Activated CD4-positive, alpha-beta memory T cell treated with anti-CD3 and anti-CD28 coated beads for 36 hours (primary cell): ENCODE measurements at regions not wholly inside any gene's neighbourhood (a gene's known extent, or its start where the extent isn't known, plus 50 kb on each side); places are given as distances from the start of the nearest gene placed in this dataset.
"Not testable (repeated sequence)": the region's sequence is repeated elsewhere in the genome, so short reads cannot be mapped to it uniquely, and the experiment has no call there.

Experiments
- CTCF ChIA-PET: fragments of 350-600 bp; sonication (Branson Sonifier 250); formaldehyde crosslinking; loops from one replicate; lab custom pipeline; 2021; ENCODE audit warnings: antibody characterized with exemption, inconsistent platforms; lab: Charles Lee
- POLR2A ChIA-PET: fragments of 350-600 bp; sonication (Branson Sonifier 250); formaldehyde crosslinking; loops from one replicate; lab custom pipeline; 2021; ENCODE audit warnings: antibody characterized with exemption; lab: Charles Lee
- DNase-seq: peaks from one replicate; pipeline ENCODE4 v3.0.0-alpha.2; 2020
- H3K27ac Mint-ChIP-seq: one replicate; pipeline ENCODE4 v1.8.0; 2021; ENCODE audit warnings: mixed read lengths
- H3K27me3 Mint-ChIP-seq: one replicate; pipeline ENCODE4 v1.8.0; 2021; ENCODE audit warnings: mixed read lengths
- H3K36me3 Mint-ChIP-seq: one replicate; pipeline ENCODE4 v1.8.0; 2021; ENCODE audit warnings: mixed read lengths
- H3K4me1 Mint-ChIP-seq: one replicate; pipeline ENCODE4 v1.8.0; 2021; ENCODE audit warnings: low read depth, mixed read lengths
- H3K4me3 Mint-ChIP-seq: one replicate; pipeline ENCODE4 v1.8.0; 2021; ENCODE audit warnings: mild to moderate bottlenecking, mixed read lengths
- H3K9me3 Mint-ChIP-seq: one replicate; pipeline ENCODE4 v1.8.0; 2021; ENCODE audit warnings: mixed read lengths
- intact Hi-C: fragments of 100-400 bp; cut with micrococcal nuclease; formaldehyde crosslinking; loops from one replicate; pipeline ENCODE4 v1.15.1; 2023

GRCh38 chr6:1228754-1229191 is 83.1 kb upstream of the FOXQ1 start:
- ChIA-PET CTCF (no interaction called here), POLR2A (no interaction called here)
- intact Hi-C loops = no loop called here
- no peaks in the 10 kb centered on the region for H3K9me3 Mint-ChIP-seq
- H3K4me3 Mint-ChIP-seq = no peak overlapping the region
- H3K4me1 Mint-ChIP-seq = no peaks in the 10 kb centered on the region
- no peak for DNase-seq
- no peak overlapping the region for H3K27ac Mint-ChIP-seq
- H3K36me3 Mint-ChIP-seq = no peaks in the 10 kb centered on the region
- H3K27me3 Mint-ChIP-seq = peaks cover 6% of the 10 kb centered on the region

GRCh38 chr6:1227935-1228753 is 83.8 kb upstream of the FOXQ1 start:
- Mint-ChIP-seq H3K27ac (no peak overlapping the region), H3K9me3 (no peaks in the 10 kb centered on the region), H3K4me1 (no peaks in the 10 kb centered on the region), H3K4me3 (no peak overlapping the region), H3K27me3 (peaks cover 6% of the 10 kb centered on the region), H3K36me3 (no peaks in the 10 kb centered on the region)
- CTCF ChIA-PET = no interaction called here
- intact Hi-C loops = no loop called here
- POLR2A ChIA-PET = no interaction called here
- DNase-seq = no peak

- CTCF ChIA-PET = no interaction called here
- Mint-ChIP-seq H3K27me3 (peaks cover 6% of the 10 kb centered on the region), H3K4me3 (no peak overlapping the region), H3K27ac (no peak overlapping the region), H3K9me3 (no peaks in the 10 kb centered on the region), H3K4me1 (no peaks in the 10 kb centered on the region), H3K36me3 (no peaks in the 10 kb centered on the region)
- intact Hi-C loops = no loop called here
- DNase-seq = no peak
- POLR2A ChIA-PET = no interaction called here
Observed at GRCh38 chr6:1227600-1227934, 84.3 kb upstream of the FOXQ1 start.

- peaks cover 9% of the 10 kb centered on the region for H3K27me3 Mint-ChIP-seq
- intact Hi-C loops = no loop called here
- ChIA-PET POLR2A (no interaction called here), CTCF (no interaction called here)
- H3K4me3 Mint-ChIP-seq = no peak overlapping the region
- H3K36me3 Mint-ChIP-seq = no peaks in the 10 kb centered on the region
- no peak for DNase-seq
- no peaks in the 10 kb centered on the region for H3K4me1 Mint-ChIP-seq
- no peak overlapping the region for H3K27ac Mint-ChIP-seq
- H3K9me3 Mint-ChIP-seq = no peaks in the 10 kb centered on the region
Observed at GRCh38 chr6:1226277-1227099, 85.4 kb upstream of the FOXQ1 start.

- Mint-ChIP-seq H3K9me3 (no peaks in the 10 kb centered on the region), H3K27me3 (peaks cover 9% of the 10 kb centered on the region), H3K4me3 (no peak overlapping the region), H3K4me1 (no peaks in the 10 kb centered on the region), H3K36me3 (no peaks in the 10 kb centered on the region), H3K27ac (no peak overlapping the region)
- CTCF ChIA-PET = no interaction called here
- no peak for DNase-seq
- intact Hi-C loops = no loop called here
- POLR2A ChIA-PET = no interaction called here
Observed at GRCh38 chr6:1224514-1224913, 87.4 kb upstream of the FOXQ1 start.

GRCh38 chr6:1222728-1223595 is 88.9 kb upstream of the FOXQ1 start:
- Mint-ChIP-seq H3K4me3 (no peak overlapping the region), H3K27me3 (peaks cover 9% of the 10 kb centered on the region), H3K36me3 (no peaks in the 10 kb centered on the region), H3K9me3 (no peaks in the 10 kb centered on the region), H3K27ac (no peak overlapping the region), H3K4me1 (no peaks in the 10 kb centered on the region)
- ChIA-PET CTCF (no interaction called here), POLR2A (no interaction called here)
- no peak for DNase-seq
- intact Hi-C loops = no loop called here

- DNase-seq = no peak
- Mint-ChIP-seq H3K4me3 (no peak overlapping the region), H3K36me3 (no peaks in the 10 kb centered on the region), H3K9me3 (no peaks in the 10 kb centered on the region), H3K27ac (no peak overlapping the region), H3K4me1 (no peaks in the 10 kb centered on the region), H3K27me3 (peaks cover 5% of the 10 kb centered on the region)
- POLR2A ChIA-PET = no interaction called here
- intact Hi-C loops = no loop called here
- CTCF ChIA-PET = no interaction called here
Observed at GRCh38 chr6:1217396-1217795, 94.5 kb upstream of the FOXQ1 start.

GRCh38 chr6:1216488-1216974 is 95.4 kb upstream of the FOXQ1 start:
- H3K27me3 Mint-ChIP-seq = peaks cover 4% of the 10 kb centered on the region
- H3K4me1 Mint-ChIP-seq = no peaks in the 10 kb centered on the region
- no peak for DNase-seq
- H3K9me3 Mint-ChIP-seq = no peaks in the 10 kb centered on the region
- intact Hi-C loops = no loop called here
- no peaks in the 10 kb centered on the region for H3K36me3 Mint-ChIP-seq
- CTCF ChIA-PET = no interaction called here
- POLR2A ChIA-PET = no interaction called here
- H3K4me3 Mint-ChIP-seq = no peak overlapping the region
- no peak overlapping the region for H3K27ac Mint-ChIP-seq

GRCh38 chr6:1215884-1216487 is 95.9 kb upstream of the FOXQ1 start:
- H3K36me3 Mint-ChIP-seq = no peaks in the 10 kb centered on the region
- ChIA-PET CTCF (no interaction called here), POLR2A (no interaction called here)
- no peak overlapping the region for H3K4me3 Mint-ChIP-seq
- H3K27me3 Mint-ChIP-seq = peaks cover 4% of the 10 kb centered on the region
- no peak overlapping the region for H3K27ac Mint-ChIP-seq
- H3K4me1 Mint-ChIP-seq = no peaks in the 10 kb centered on the region
- intact Hi-C loops = no loop called here
- no peak for DNase-seq
- H3K9me3 Mint-ChIP-seq = no peaks in the 10 kb centered on the region

- H3K4me3 Mint-ChIP-seq = no peak overlapping the region
- H3K27ac Mint-ChIP-seq = no peak overlapping the region
- ChIA-PET POLR2A (no interaction called here), CTCF (interaction anchor here (0.8 kb wide), 1 partner anchor 184 kb away, joined by 3 read pairs; no protein-coding TSS in a partner anchor)
- intact Hi-C loops = no loop called here
- no peaks in the 10 kb centered on the region for H3K36me3 Mint-ChIP-seq
- no peaks in the 10 kb centered on the region for H3K4me1 Mint-ChIP-seq
- peaks cover 4% of the 10 kb centered on the region for H3K27me3 Mint-ChIP-seq
- DNase-seq = no peak
- no peaks in the 10 kb centered on the region for H3K9me3 Mint-ChIP-seq
Observed at GRCh38 chr6:1215023-1215422, 96.9 kb upstream of the FOXQ1 start.

GRCh38 chr6:1212919-1213318 is 99.0 kb upstream of the FOXQ1 start:
- intact Hi-C loops = no loop called here
- Mint-ChIP-seq H3K4me1 (no peaks in the 10 kb centered on the region), H3K27ac (no peak overlapping the region), H3K4me3 (no peak overlapping the region), H3K9me3 (no peaks in the 10 kb centered on the region), H3K36me3 (no peaks in the 10 kb centered on the region), H3K27me3 (peaks cover 10% of the 10 kb centered on the region)
- CTCF ChIA-PET = no interaction called here
- POLR2A ChIA-PET = no interaction called here
- DNase-seq = no peak

- H3K27ac Mint-ChIP-seq, H3K4me3 Mint-ChIP-seq, CTCF ChIA-PET, POLR2A ChIA-PET, H3K36me3 Mint-ChIP-seq, DNase-seq, H3K9me3 Mint-ChIP-seq, intact Hi-C loops, H3K4me1 Mint-ChIP-seq: not testable (repeated sequence)
- peaks cover 12% of the 10 kb centered on the region for H3K27me3 Mint-ChIP-seq
Observed at GRCh38 chr6:1212138-1212537, 99.8 kb upstream of the FOXQ1 start.
